NCI-H748 (cell line): ENCODE measurements at regions not wholly inside any gene's neighbourhood (a gene's known extent, or its start where the extent isn't known, plus 50 kb on each side); places are given as distances from the start of the nearest gene placed in this dataset.
A peak's percentile ranks its signal among the peaks of the same experiment; 100 is the strongest.
"Not testable (repeated sequence)": the region's sequence is repeated elsewhere in the genome, so short reads cannot be mapped to it uniquely, and the experiment has no call there.

ENCODE experiments used
- DNase-seq: peaks from one replicate; lab custom pipeline; 2025; ENCODE audit not compliant: unreplicated experiment; lab: John Stamatoyannopoulos, UW

DNA sequence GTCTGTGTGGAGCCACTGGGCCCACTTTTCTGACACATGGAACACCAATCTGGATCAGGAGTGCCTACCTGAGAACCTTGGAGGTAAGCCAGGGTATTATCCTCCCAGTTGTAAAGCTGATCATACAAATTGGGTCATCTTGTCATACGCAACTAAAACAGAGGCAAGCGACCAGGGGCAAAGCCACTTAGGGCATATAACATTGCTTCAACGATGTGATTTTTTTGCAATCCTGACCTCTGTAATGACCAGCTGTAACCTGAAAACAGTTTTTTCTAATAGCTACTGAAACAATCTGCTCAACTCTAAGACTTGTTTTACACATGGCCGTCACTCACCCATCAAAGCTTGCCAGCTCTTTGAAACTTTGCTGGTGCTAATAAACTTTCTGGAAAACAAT is 261.5 kb upstream of the AGTR2 start:
- DNase-seq: no peak

DNA sequence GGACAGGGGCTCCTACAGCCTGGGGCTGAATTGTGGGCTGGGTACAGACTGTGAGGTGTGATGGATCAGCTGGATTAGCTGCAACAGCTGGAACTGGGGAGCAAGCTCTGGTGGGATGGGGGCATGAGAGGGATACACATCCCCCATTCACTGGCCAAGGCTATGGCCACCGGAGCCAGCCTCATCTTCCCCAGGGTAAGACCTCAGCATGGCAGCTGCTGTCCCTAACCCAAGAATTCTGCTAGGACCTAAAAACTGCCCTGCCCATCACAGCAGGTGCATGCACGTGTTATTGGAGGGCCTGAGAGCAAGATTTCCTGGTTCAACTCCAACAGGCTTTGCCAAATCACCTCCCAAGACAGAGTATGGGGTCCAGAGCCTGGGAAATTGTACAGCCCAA is 258.6 kb upstream of the AGTR2 start:
- no peak for DNase-seq

DNA sequence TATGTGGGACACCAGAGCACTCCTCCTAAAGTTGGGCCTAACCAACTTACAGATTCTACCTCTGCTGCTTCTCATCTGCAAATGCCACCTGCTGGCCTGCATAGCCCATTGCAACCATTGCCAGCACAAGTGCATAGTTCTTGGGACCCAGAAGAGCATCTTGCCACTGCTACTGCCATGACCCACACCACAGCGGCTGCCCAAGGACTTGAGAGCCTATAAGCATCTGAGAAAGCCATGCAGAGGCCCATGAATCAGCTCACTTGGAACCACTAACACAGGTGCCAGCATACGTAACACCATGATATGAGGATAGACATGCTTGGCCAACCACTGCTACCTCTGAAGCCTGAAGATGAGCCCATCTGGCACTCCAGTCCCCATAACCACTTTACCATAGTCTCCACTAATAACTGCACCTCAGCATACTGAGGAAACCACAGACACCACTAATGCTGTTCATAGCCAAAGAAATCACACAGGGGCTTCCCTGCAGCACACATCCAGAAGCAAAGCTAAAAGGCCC is 258.1 kb upstream of the AGTR2 start:
- DNase-seq: no peak

DNA sequence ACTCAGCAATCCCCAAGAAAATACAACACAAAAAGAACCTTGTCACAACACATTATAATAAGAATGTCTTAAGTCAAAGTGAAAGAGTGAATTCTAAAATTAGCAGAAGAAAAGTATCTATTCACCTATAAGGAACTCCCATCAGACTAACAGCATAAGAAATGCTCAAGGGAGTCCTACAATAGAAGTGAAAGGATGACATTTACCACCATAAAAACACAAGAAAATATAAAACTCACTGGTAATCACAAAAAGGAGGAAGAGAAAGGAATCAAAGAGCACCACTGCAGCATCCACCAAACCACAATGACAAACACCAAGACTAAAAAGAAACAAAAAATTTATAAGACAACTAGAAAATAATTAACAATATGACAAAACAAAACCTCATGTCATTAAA is 257.0 kb upstream of the AGTR2 start:
- no peak for DNase-seq

DNA sequence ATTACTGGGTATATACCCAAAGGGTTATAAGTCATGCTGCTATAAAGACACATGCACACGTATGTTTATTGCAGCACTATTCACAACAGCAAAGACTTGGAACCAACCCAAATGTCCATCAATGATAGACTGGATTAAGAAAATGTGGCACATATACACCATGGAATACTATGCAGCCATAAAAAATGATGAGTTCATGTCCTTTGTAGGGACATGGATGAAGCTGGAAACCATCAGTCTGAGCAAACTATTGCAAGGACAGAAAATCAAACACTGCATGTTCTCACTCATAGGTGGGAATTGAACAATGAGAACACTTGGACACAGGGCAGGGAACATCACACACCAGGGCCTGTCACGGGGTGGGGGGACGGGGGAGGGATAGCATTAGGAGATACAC is 254.9 kb upstream of the AGTR2 start:
- not testable (repeated sequence) for DNase-seq

- no peak for DNase-seq
These were observed 241.1 kb upstream of the AGTR2 start for GRCh38 chrX:115929480-115929879.

DNA sequence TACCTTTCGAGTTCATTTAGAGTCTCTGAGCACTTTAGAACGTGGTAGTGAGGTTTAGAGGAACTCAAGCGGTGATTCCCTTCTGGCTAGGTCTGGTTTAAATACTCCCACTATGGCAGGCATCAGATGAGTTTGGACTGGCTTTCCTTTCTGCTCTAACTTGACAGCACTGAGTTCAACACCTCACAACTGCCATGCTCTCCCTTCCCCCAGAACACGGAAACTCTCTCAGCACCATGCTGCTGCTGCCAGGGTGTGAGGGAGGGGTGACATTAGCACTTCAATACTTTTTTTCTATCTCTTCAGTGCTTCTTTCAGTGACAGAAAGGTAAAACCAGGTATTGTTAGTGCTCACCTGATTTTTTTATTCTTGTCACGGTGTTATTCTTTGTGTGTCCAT is 234.5 kb upstream of the AGTR2 start:
- DNase-seq: no peak

- DNase-seq: no peak
These were observed 231.5 kb upstream of the AGTR2 start for GRCh38 chrX:115939070-115939469.

GRCh38 chrX:115939636-115940160 is 230.8 kb upstream of the AGTR2 start:
- DNase-seq: no peak

GRCh38 chrX:115940348-115940747 is 230.2 kb upstream of the AGTR2 start:
- DNase-seq: no peak

GRCh38 chrX:115940888-115941332 is 229.6 kb upstream of the AGTR2 start:
- DNase-seq: peak; percentile 64

- DNase-seq: no peak
These were observed 229.2 kb upstream of the AGTR2 start for GRCh38 chrX:115941388-115941787.

- DNase-seq: no peak
These were observed 224.5 kb upstream of the AGTR2 start for GRCh38 chrX:115946059-115946458.

DNA sequence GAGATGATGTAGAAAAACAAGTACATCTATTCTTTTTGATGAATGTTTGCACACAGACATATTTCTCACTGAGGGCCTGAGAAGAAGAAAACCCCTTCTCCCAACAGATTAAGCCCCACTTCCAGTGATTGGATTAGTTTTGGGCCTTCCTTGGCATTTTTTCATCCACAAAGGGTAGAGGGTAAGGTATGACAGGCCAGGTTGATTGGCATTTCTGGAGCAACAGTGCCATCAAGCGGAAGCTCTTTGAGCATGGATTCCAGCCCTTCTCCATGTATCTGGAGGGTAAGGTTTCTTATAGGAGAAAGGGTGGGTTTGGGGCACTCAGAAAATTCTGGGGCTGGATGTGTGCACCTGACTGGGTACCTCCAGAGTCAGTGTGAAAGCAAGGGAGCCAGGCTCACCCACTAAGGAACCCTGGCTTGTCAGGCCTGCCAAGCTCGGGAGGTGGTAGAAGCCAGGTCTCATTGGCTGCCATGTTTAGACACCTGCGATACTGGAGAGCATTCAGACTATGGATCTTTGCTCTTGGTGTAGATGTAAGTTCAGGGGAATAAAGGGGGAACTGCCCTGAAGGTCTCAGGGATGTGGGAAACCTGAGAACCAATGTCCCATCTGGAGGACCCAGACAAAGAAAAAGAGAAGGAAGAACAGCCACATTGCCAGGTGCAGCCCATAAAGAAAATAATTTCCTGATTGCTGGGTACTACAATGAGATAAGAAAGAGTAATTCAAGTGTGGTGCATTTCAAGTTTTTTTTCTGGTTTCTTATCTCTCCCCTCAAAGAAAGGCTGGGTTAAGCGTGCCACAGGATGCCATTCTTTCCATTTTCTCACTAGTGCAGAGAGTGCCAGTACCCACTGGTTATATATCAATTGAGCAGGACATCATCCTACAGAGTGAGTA is 222.3 kb upstream of the AGTR2 start:
- DNase-seq: no peak

DNA sequence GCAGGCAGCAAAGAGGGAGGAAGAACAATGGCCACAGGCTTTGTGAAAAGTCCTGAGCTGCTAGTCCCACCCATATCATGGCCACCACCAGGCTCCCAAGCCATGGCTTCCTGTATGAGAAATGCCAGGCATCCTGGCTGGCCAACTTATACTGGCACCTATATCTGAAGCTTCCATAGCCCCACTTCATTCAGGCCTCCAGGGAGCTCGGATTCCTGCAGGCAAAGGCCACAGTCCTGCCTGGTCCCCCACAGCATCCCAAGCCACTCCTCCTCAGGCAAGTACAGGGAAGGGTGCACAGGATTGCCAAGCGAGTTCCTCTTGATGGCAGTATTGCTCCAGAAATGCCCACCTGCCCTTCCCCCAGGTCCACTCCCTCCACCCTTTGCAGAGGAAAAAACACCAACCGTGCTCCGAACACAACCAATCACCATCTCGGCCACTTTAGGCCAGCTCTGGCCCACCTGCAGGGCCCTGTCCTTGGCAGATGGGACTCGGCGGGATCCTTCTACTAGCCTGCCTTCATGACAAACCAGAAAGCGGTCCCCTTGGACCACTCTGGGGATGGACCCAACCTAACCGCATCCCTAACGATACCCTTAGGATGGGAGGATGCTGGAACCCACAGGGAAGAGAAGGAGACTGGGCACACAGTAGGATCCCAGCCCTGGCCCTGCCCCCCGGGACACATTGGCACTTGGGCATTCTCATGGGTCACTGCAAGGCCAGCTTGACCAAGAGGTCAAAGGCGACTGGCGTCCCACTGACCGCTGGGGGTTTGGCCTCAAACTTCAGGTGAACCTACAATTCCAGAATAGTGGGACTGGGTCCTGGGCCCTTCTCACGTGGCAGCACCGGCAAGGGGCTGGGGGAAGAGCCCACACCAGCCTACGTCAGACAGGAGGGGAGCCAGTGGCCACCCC is 220.4 kb upstream of the AGTR2 start:
- DNase-seq: peak; percentile 49

DNA sequence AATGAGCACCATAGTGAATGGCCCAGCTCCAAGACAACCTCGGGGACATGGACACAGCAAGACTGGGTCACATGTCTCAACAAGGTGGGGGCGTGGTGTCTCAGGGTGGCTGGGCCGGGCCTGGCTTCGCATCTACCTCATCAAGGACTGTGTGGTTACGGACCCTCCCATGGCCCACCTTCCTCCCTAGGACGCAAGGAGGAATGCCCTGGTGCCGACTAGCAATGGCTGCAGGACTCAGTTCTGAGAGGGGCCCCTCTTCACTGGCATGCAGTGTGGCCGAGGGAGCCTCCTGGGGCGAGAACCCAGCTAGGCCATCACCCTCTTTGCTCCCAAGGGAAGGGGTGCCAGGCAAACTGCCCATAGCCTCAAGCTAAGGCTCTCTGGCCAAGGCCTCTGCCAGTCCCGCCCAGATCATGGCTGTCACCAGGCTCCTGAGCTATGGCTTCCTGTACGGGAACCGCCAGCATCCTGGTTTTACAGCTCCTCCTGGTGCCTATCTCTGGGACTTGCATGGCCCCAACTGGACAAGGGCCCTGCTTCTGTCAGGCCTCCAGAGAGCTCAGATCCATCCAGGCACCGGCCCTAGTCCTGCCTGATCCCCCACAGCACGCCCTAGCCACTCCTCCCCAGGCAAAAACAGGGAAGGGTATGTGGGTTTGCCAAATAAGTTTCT is 218.0 kb upstream of the AGTR2 start:
- no peak for DNase-seq

DNA sequence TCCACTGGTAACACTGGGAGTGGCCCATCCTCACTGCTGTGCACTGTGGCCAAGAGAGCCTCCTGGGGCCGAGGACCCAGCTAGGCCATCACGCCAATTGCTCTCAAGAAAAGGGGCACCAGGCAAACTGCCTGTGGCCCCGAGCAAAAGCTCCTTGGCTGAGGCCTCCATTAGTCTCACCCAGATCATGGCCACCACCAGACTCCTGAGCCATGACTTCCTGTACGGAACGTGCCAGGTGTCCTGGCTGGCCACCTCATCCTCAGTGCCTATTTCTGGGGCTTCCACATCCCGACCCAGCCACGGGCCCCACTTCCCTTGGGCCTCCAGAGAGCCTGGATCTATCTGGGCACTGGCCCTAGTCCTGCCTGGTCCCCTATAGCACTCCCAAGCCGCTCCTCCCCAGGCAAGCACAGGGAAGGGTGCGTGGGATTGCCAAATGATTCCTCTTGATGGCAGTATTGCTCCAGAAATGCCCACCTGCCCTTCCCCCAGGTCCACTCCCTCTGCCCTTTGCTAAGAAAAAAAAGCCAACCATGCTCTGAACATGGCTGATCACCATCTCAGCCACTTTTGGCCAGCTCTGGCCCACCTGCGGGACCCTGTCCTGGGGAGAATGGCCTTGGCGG is 212.6 kb upstream of the AGTR2 start:
- DNase-seq: peak; percentile 47

DNA sequence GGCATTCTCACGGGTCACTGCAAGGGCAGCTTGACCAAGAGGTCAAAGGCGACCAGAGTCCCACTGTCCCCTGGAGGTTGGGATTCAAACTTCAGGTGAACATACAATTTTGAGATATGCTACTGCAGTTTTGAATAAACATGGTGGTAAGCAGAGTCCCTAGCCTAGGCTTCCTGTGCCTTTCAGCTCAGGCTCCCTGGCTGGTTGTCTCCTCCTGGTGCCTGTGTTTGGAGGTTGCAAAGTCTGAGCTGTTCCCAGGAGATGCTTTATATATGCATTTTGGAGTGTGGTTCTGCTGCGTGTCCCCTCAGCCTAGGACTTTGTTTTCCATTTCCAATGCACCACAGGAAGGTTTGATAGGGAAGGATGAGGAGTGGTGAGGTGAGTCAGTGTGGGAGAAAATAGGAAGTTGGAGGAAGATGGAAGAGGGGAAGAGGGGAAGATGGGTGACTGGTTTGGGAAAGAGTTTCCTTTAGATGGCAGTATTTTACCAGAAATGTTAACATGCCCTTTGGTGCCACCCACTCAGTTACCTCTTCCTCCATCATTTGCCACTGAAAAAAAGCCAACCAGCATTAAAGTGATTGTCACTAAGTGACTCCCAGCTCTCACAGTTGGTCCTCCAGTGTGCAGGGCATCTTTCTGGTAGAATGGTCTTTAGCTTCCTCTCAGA is 211.7 kb upstream of the AGTR2 start:
- peak; percentile 57 for DNase-seq

DNA sequence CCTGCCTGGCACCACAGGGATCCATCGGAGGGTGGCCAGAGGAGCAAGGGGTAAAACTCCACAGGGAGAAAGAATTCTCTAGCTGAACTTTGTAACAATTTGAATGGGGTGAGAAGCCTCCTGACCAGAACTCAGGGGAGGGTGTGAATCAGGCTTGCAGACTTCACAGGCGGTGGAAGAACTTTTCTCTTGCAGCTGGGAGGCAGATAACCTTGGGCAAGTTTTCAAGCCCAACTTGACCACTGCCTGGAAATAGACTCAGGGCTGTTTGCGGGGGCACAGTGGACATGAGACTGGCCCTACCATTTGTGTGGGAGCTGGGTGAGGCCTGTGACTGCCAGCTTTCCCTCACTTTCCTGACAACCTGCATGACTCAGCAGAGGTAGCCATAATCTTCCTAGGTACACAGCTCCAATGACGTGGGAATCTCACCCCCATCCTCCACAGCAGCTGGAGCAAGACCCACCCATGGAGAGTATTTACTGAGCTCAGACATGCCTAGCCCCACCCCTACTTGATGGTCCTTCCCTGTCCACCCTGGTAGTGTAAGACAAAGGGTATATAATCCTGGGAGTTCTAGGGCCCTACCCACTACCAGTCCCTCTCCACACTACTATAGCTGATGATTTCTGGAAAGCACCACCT is 210.0 kb upstream of the AGTR2 start:
- peak; percentile 88 for DNase-seq
